NCI-H1092 treated with DMSO at 0.1 percent for 48 hours (cell line): ENCODE measurements at regions not wholly inside any gene's neighbourhood (a gene's known extent, or its start where the extent isn't known, plus 50 kb on each side); places are given as distances from the start of the nearest gene placed in this dataset.

Experiments
- DNase-seq: peaks from one replicate; lab custom pipeline; 2025; lab: John Stamatoyannopoulos, UW

GRCh38 chr16:64539811-64540371 is 582.0 kb downstream of the CDH11 start:
- no peak for DNase-seq

- DNase-seq, result no peak
Observed at GRCh38 chr16:64534180-64534780, 587.6 kb downstream of the CDH11 start.

GRCh38 chr16:64532691-64533090 is 589.2 kb downstream of the CDH11 start:
- DNase-seq, result no peak

- no peak for DNase-seq
Observed at GRCh38 chr16:64532117-64532516, 589.7 kb downstream of the CDH11 start.

GRCh38 chr16:64531401-64531800 is 590.5 kb downstream of the CDH11 start:
- no peak for DNase-seq

- DNase-seq, result no peak
Observed at GRCh38 chr16:64522548-64522947, 599.3 kb downstream of the CDH11 start.

GRCh38 chr16:64513871-64514270 is 608.0 kb downstream of the CDH11 start:
- DNase-seq, result no peak

- no peak for DNase-seq
Observed at GRCh38 chr16:64507240-64508024, 614.4 kb downstream of the CDH11 start.

GRCh38 chr16:64499211-64499610 is 622.7 kb downstream of the CDH11 start:
- DNase-seq, result no peak

- no peak for DNase-seq
Observed at GRCh38 chr16:64498363-64498762, 623.5 kb downstream of the CDH11 start.

GRCh38 chr16:64493709-64494108 is 628.2 kb downstream of the CDH11 start:
- no peak for DNase-seq

- DNase-seq, result no peak
Observed at GRCh38 chr16:64489449-64489848, 632.4 kb downstream of the CDH11 start.

- DNase-seq, result no peak
Observed at GRCh38 chr16:64486561-64486960, 635.3 kb downstream of the CDH11 start.

- DNase-seq, result no peak
Observed at GRCh38 chr16:64481497-64481896, 640.4 kb downstream of the CDH11 start.

GRCh38 chr16:64478252-64478906 is 643.5 kb downstream of the CDH11 start:
- DNase-seq, result no peak

GRCh38 chr16:64475627-64476351 is 646.1 kb downstream of the CDH11 start:
- no peak for DNase-seq

- DNase-seq, result no peak
Observed at GRCh38 chr16:64470916-64471315, 650.9 kb downstream of the CDH11 start.

GRCh38 chr16:64469906-64470702 is 651.8 kb downstream of the CDH11 start:
- DNase-seq, result no peak

- no peak for DNase-seq
Observed at GRCh38 chr16:64469351-64469750, 652.5 kb downstream of the CDH11 start.

- DNase-seq, result no peak
Observed at GRCh38 chr16:64468515-64469090, 653.3 kb downstream of the CDH11 start.

- no peak for DNase-seq
Observed at GRCh38 chr16:64459821-64460220, 662.0 kb downstream of the CDH11 start.
